HCT116 (cell line): ENCODE measurements at regions not wholly inside any gene's neighbourhood (a gene's known extent, or its start where the extent isn't known, plus 50 kb on each side); places are given as distances from the start of the nearest gene placed in this dataset.

Experiments used
- ATAC-seq: fragments of 200-7000 bp; cut with Tn5 transposase; 2 replicates; pipeline ENCODE4 v1.9.1; 2020; ENCODE audit warnings: mild to moderate bottlenecking, moderate library complexity
- BruUV-seq: library from RNA; stranded (reverse); fragments of 400-500 nt; replicated peaks from 2 replicates; lab custom pipeline; 2021; lab: Mats Ljungman, UMichigan
- CTCF ChIA-PET: fragments of 300-600 bp; sonication (Branson Sonifier 250); formaldehyde crosslinking; loops from one replicate; lab custom pipeline; 2021; ENCODE audit warnings: antibody characterized with exemption; lab: Charles Lee
- POLR2A ChIA-PET: fragments of 300-600, 350-600 bp; sonication (Branson Sonifier 250); formaldehyde crosslinking; loops from one replicate; lab custom pipeline; 2021; ENCODE audit warnings: antibody characterized with exemption; lab: Charles Lee
- RAD21 ChIA-PET, 2 experiments: fragments of 300-600 bp; sonication (Branson Sonifier 250); formaldehyde crosslinking; loops; one replicate each; lab custom pipeline; 2023; ENCODE audit warnings: low total read pairs in 2 of 2; ENCODE audit not compliant: uncharacterized antibody in 2 of 2, unreplicated experiment in 2 of 2, low non-redundant PET in 1 of 2; lab: Charles Lee
- DNase-seq: peaks from one replicate; pipeline ENCODE4 v3.0.0-alpha.2; 2010; ENCODE audit warnings: low read depth, low spot score
- H2AFZ ChIP-seq: fragments of 200-600 bp; shearing (Covaris generic), sonication (generic); 2 replicates; pipeline ENCODE4 v1.6.1; 2017; ENCODE audit warnings: low read depth, mixed run types, mixed read lengths, antibody characterized with exemption, low read length; ENCODE audit not compliant: poor library complexity, severe bottlenecking
- H3K27ac ChIP-seq: 2 replicates; pipeline ENCODE4 v1.5.1; 2012; ENCODE audit warnings: low read depth, low read length
- H3K27me3 ChIP-seq: fragments of 200-600 bp; sonication (generic); 2 replicates; pipeline ENCODE4 v1.6.1; 2016; ENCODE audit warnings: mixed run types, low read length, mixed read lengths; ENCODE audit not compliant: insufficient read depth
- H3K36me3 ChIP-seq, 2 experiments: fragments of 200-500 bp in 1 of 2; fragments of 200-600 bp in 1 of 2; sonication (Bioruptor generic) in 1 of 2; sonication (generic) in 1 of 2; 2 replicates each; pipeline versions ENCODE4 v1.5.1 to v1.6.1; 2014 to 2016; ENCODE audit warnings: low read length in 2 of 2, inconsistent platforms in 1 of 2, mixed read lengths in 1 of 2, mixed run types in 1 of 2; ENCODE audit not compliant: insufficient read depth in 2 of 2, control insufficient read depth in 1 of 2
- H3K4me1 ChIP-seq, 2 experiments: fragments of 200-600 bp in 1 of 2; sonication (generic) in 1 of 2; 2 replicates each; pipeline versions ENCODE4 v1.5.1 to v1.6.1; 2012 to 2017; ENCODE audit warnings: low read length in 2 of 2, inconsistent platforms in 1 of 2, mild to moderate bottlenecking in 1 of 2, mixed read lengths in 1 of 2, mixed run types in 1 of 2, moderate library complexity in 1 of 2; ENCODE audit not compliant: insufficient read depth in 2 of 2, control insufficient read depth in 1 of 2
- H3K4me2 ChIP-seq: fragments of 200-600 bp; sonication (generic); 2 replicates; pipeline ENCODE4 v1.6.1; 2017; ENCODE audit warnings: mixed run types, low read length, mixed read lengths
- H3K4me3 ChIP-seq, 2 experiments: fragments of 200-600 bp in 1 of 2; sonication (generic) in 1 of 2; replicated peaks in 1 of 2; 2 replicates each; pipeline ENCODE4 v1.5.1; 2011 to 2016; ENCODE audit warnings: low read length in 2 of 2, control low read depth in 1 of 2, low read depth in 1 of 2, mild to moderate bottlenecking in 1 of 2, mixed read lengths in 1 of 2, mixed run types in 1 of 2
- H3K79me2 ChIP-seq: fragments of 200-600 bp; sonication (generic); 2 replicates; pipeline ENCODE4 v1.6.1; 2017; ENCODE audit warnings: mild to moderate bottlenecking, mixed run types, low read length, moderate library complexity, mixed read lengths; ENCODE audit not compliant: insufficient read depth
- H3K9ac ChIP-seq: fragments of 200-600 bp; sonication (generic); 2 replicates; pipeline ENCODE4 v1.6.1; 2016; ENCODE audit warnings: low read length, mixed read lengths
- H3K9me2 ChIP-seq: fragments of 200-600 bp; sonication (generic), shearing (Covaris generic); 2 replicates; pipeline ENCODE4 v1.6.1; 2017; ENCODE audit warnings: mixed run types, mild to moderate bottlenecking, moderate library complexity; ENCODE audit not compliant: insufficient read depth
- H3K9me3 ChIP-seq, 2 experiments: fragments of 200-500 bp in 1 of 2; fragments of 200-600 bp in 1 of 2; sonication (Bioruptor generic) in 1 of 2; sonication (generic) in 1 of 2; 2 replicates each; pipeline ENCODE4 v1.6.1; 2014 to 2017; ENCODE audit warnings: low read length in 2 of 2, mixed read lengths in 2 of 2, inconsistent platforms in 1 of 2, low read depth in 1 of 2, mild to moderate bottlenecking in 1 of 2, mixed run types in 1 of 2, moderate library complexity in 1 of 2; ENCODE audit not compliant: control insufficient read depth in 1 of 2, insufficient read depth in 1 of 2
- H4K20me1 ChIP-seq: fragments of 200-600 bp; sonication (generic), shearing (Covaris generic); 2 replicates; pipeline ENCODE4 v1.6.1; 2017; ENCODE audit warnings: mixed run types, mild to moderate bottlenecking, moderate library complexity; ENCODE audit not compliant: insufficient read depth
- CBX3 ChIP-seq: IDR thresholded peaks from 2 replicates; pipeline ENCODE4 v1.6.1; 2012; ENCODE audit warnings: low read depth
- ELF1 ChIP-seq: IDR thresholded peaks from 2 replicates; pipeline ENCODE4 v1.6.1; 2012; ENCODE audit warnings: low read depth, borderline replicate concordance
- EZH2 ChIP-seq: fragments of 200-600 bp; sonication (generic); IDR thresholded peaks from 2 replicates; pipeline ENCODE4 v1.6.1; 2017; ENCODE audit warnings: antibody characterized with exemption, mixed run types
- EZH2phosphoT487 ChIP-seq: fragments of 200-600 bp; IDR thresholded peaks from 2 replicates; pipeline ENCODE4 v1.6.1; 2018; ENCODE audit warnings: antibody characterized with exemption, borderline replicate concordance
- JUND ChIP-seq: IDR thresholded peaks from 2 replicates; pipeline ENCODE4 v1.6.1; 2012
- POLR2A ChIP-seq: IDR thresholded peaks from 2 replicates; pipeline ENCODE4 v1.7.0; 2011; ENCODE audit warnings: borderline replicate concordance; ENCODE audit not compliant: insufficient read depth, insufficient read length; ENCODE audit errors: extremely low read depth
- POLR2AphosphoS5 ChIP-seq: IDR thresholded peaks from 2 replicates; pipeline ENCODE4 v1.6.1; 2011; ENCODE audit warnings: mild to moderate bottlenecking, low read depth, low read length, moderate library complexity
- SP1 ChIP-seq: IDR thresholded peaks from 2 replicates; pipeline ENCODE4 v1.6.1; 2012; ENCODE audit warnings: low read depth
- TCF7L2 ChIP-seq: IDR thresholded peaks from 2 replicates; pipeline ENCODE4 v1.7.0; 2011; ENCODE audit warnings: borderline replicate concordance, inconsistent platforms; ENCODE audit not compliant: insufficient read depth, insufficient read length; ENCODE audit errors: extremely low read depth
- ZNF274 ChIP-seq: fragments of 200-500 bp; sonication (Bioruptor generic); IDR thresholded peaks from 2 replicates; pipeline ENCODE4 v1.6.1; 2014; ENCODE audit warnings: mild to moderate bottlenecking, low read depth, low read length, inconsistent platforms
- intact Hi-C: fragments of 100-400 bp; cut with micrococcal nuclease; formaldehyde crosslinking; loops from 2 replicates; pipeline ENCODE4 v1.10.0; 2022
- TF ChIP-seq, protein P1 (sequence below): IDR thresholded peaks from 2 replicates; pipeline ENCODE4 v1.6.1; 2011; ENCODE audit warnings: mild to moderate bottlenecking, low read length, moderate library complexity; ENCODE audit not compliant: insufficient replicate concordance; ENCODE audit errors: extremely low read depth
- TF ChIP-seq, protein P2 (sequence below): IDR thresholded peaks from 2 replicates; pipeline ENCODE4 v1.6.1; 2012

DNA sequence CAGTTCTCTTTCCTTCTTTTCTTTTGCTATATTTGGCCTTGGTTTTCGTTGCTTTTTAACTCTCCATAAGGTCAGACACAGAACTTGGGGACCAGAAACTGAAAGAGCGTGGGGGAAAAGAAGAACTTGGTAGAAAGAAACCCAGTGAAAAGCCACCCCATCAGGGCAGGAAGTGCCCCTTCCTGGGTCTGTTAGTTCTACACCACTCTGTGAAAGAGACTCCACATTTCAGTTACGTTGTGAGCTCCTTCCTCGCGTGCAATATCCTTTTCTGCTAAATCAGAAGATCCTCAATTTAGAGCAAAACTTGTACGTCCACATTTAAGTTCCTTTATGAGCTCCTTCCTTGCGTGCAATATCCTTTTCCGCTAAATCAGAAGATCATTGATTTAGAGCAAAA is 220.6 kb upstream of the FOXK1 start:
- BruUV-seq = no TSS peak
- no peaks in the 10 kb centered on the region for H3K9me3 ChIP-seq
- H4K20me1 ChIP-seq = no peaks in the 10 kb centered on the region
- H3K4me3 ChIP-seq = no peak overlapping the region
- intact Hi-C loops = no loop called here
- POLR2A ChIA-PET = no interaction called here
- ATAC-seq = no peak
- H3K27me3 ChIP-seq = peaks cover 9% of the 10 kb centered on the region
- H3K79me2 ChIP-seq = no peaks in the 10 kb centered on the region
- TF ChIP-seq ZNF274 = no peak
- TF ChIP-seq TCF7L2 = no peak
- no peak for TF ChIP-seq POLR2A
- no peak for TF ChIP-seq EZH2
- TF ChIP-seq ELF1 = no peak
- TF ChIP-seq JUND = no peak
- TF ChIP-seq, protein P1, sequence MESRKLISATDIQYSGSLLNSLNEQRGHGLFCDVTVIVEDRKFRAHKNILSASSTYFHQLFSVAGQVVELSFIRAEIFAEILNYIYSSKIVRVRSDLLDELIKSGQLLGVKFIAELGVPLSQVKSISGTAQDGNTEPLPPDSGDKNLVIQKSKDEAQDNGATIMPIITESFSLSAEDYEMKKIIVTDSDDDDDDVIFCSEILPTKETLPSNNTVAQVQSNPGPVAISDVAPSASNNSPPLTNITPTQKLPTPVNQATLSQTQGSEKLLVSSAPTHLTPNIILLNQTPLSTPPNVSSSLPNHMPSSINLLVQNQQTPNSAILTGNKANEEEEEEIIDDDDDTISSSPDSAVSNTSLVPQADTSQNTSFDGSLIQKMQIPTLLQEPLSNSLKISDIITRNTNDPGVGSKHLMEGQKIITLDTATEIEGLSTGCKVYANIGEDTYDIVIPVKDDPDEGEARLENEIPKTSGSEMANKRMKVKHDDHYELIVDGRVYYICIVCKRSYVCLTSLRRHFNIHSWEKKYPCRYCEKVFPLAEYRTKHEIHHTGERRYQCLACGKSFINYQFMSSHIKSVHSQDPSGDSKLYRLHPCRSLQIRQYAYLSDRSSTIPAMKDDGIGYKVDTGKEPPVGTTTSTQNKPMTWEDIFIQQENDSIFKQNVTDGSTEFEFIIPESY = no peak
- TF ChIP-seq POLR2AphosphoS5 = no peak
- TF ChIP-seq EZH2phosphoT487 = no peak
- TF ChIP-seq CBX3 = no peak
- TF ChIP-seq, protein P2, sequence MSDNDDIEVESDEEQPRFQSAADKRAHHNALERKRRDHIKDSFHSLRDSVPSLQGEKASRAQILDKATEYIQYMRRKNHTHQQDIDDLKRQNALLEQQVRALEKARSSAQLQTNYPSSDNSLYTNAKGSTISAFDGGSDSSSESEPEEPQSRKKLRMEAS = no peak
- no peak for TF ChIP-seq SP1
- TF ChIP-seq, all 23 proteins: peak for 0
- no peaks in the 10 kb centered on the region for H3K9me2 ChIP-seq
- no peak overlapping the region for H3K4me2 ChIP-seq
- no peaks in the 10 kb centered on the region for H3K4me1 ChIP-seq
- H3K27ac ChIP-seq = no peak overlapping the region
- H2AFZ ChIP-seq = no peak overlapping the region
- no peaks in the 10 kb centered on the region for H3K36me3 ChIP-seq
- CTCF ChIA-PET = no interaction called here
- RAD21 ChIA-PET = no interaction called here
- H3K9ac ChIP-seq = no peak overlapping the region
- DNase-seq = no peak
